Prostate gland (tissue), 2 donors: ENCODE measurements at regions not wholly inside any gene's neighbourhood (a gene's known extent, or its start where the extent isn't known, plus 50 kb on each side); places are given as distances from the start of the nearest gene placed in this dataset.

Source experiments
- POLR2A ChIP-seq: fragments of 450-650 bp; IDR thresholded peaks from one replicate; pipeline ENCODE4 v1.6.1; 2016; ENCODE audit warnings: antibody characterized with exemption, mild to moderate bottlenecking
- TF ChIP-seq, protein P1 (sequence below), 4 experiments: fragments of 200-600 bp in 2 of 4; fragments of 450-650 bp in 2 of 4; sonication (generic) in 2 of 4; IDR thresholded peaks; 1 replicate in 3 of 4; 2 replicates in 1 of 4; pipeline ENCODE4 v1.5.1; 2016 to 2019; ENCODE audit warnings: antibody characterized with exemption in 4 of 4, mild to moderate bottlenecking in 2 of 4, moderate library complexity in 2 of 4

DNA sequence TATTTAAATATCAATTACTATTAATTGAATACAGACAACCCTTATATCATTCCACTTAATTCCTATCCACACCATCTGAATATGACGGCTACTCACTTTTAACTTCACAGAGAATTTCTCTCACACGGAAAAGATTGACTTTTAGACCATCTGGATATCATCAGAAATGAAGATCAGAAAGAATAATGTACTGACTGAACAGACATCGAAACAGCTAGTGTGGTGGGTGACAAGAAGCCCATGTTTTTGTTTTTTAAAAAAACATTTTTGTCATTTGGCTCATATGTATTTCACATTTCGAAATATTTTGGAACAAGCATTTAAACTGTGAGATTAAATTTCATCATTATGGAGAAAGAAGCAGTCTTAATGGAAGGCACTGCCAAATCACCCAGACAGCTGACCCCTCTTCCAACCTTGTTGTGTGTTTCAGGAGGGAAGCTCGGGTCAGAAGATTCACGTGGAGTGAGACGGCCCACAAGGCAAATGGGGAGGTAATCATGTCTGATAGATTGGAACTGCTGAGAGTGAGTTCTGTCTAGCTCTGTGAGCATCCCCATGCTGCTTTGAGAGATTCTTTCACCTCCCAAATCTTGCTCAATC is 204.2 kb upstream of the RASGEF1B start:
- TF ChIP-seq, protein P1, sequence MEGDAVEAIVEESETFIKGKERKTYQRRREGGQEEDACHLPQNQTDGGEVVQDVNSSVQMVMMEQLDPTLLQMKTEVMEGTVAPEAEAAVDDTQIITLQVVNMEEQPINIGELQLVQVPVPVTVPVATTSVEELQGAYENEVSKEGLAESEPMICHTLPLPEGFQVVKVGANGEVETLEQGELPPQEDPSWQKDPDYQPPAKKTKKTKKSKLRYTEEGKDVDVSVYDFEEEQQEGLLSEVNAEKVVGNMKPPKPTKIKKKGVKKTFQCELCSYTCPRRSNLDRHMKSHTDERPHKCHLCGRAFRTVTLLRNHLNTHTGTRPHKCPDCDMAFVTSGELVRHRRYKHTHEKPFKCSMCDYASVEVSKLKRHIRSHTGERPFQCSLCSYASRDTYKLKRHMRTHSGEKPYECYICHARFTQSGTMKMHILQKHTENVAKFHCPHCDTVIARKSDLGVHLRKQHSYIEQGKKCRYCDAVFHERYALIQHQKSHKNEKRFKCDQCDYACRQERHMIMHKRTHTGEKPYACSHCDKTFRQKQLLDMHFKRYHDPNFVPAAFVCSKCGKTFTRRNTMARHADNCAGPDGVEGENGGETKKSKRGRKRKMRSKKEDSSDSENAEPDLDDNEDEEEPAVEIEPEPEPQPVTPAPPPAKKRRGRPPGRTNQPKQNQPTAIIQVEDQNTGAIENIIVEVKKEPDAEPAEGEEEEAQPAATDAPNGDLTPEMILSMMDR (IDR thresholded peaks at IDR 0.05): no peak
- TF ChIP-seq POLR2A: no peak
